GM12878 (cell line): ENCODE measurements at regions not wholly inside any gene's neighbourhood (a gene's known extent, or its start where the extent isn't known, plus 50 kb on each side); places are given as distances from the start of the nearest gene placed in this dataset.
A peak's percentile ranks its signal among the peaks of the same experiment; 100 is the strongest.

Source experiments
- BHLHE40 ChIP-seq, 2 experiments: fragments of 450-650 bp in 1 of 2; IDR thresholded peaks; 2 replicates each; pipeline ENCODE4 v1.6.1; 2011 to 2017; ENCODE audit warnings: low read depth in 2 of 2, borderline replicate concordance in 1 of 2, improper control_type of control experiment in 1 of 2, low read length in 1 of 2, mild to moderate bottlenecking in 1 of 2
- BRCA1 ChIP-seq: IDR thresholded peaks from 2 replicates; pipeline ENCODE4 v1.6.1; 2011; ENCODE audit warnings: low read depth, low read length, improper control_type of control experiment
- CBFB ChIP-seq: IDR thresholded peaks from 2 replicates; pipeline ENCODE4 v1.6.1; 2016; ENCODE audit warnings: antibody characterized with exemption, low read depth
- CEBPB ChIP-seq, 2 experiments: fragments of 150-350 bp in 1 of 2; IDR thresholded peaks; 2 replicates each; pipeline ENCODE4 v1.6.1; 2012 to 2014; ENCODE audit warnings: low read depth in 2 of 2, low read length in 2 of 2, borderline replicate concordance in 1 of 2, inconsistent platforms in 1 of 2
- CHD4 ChIP-seq: fragments of 200-600 bp; sonication (generic); IDR thresholded peaks from 2 replicates; pipeline ENCODE4 v1.6.1; 2016; ENCODE audit warnings: mild to moderate bottlenecking
- DPF2 ChIP-seq: fragments of 450-650 bp; IDR thresholded peaks from 2 replicates; pipeline ENCODE4 v1.6.1; 2017; ENCODE audit warnings: mild to moderate bottlenecking
- ELK1 ChIP-seq: IDR thresholded peaks from 2 replicates; pipeline ENCODE4 v1.6.1; 2012; ENCODE audit warnings: low read depth, low read length, improper control_type of control experiment
- ETV6 ChIP-seq, 2 experiments: fragments of 450-650 bp in 1 of 2; IDR thresholded peaks in 1 of 2; conservative IDR thresholded peaks in 1 of 2; 2 replicates each; pipeline ENCODE4 v1.6.1; 2014; ENCODE audit warnings: antibody characterized with exemption in 1 of 2, borderline replicate concordance in 1 of 2, low read depth in 1 of 2, mild to moderate bottlenecking in 1 of 2, moderate library complexity in 1 of 2
- FOS ChIP-seq: IDR thresholded peaks from 3 replicates; pipeline ENCODE4 v1.6.1; 2011; ENCODE audit warnings: borderline replicate concordance; ENCODE audit not compliant: insufficient read length; ENCODE audit errors: extremely low read depth
- FOXK2 ChIP-seq: fragments of 450-650 bp; IDR thresholded peaks from 2 replicates; pipeline ENCODE4 v1.6.1; 2017; ENCODE audit warnings: mild to moderate bottlenecking, moderate library complexity
- GABPA ChIP-seq: IDR thresholded peaks from 2 replicates; pipeline ENCODE4 v1.6.1; 2014; ENCODE audit warnings: antibody characterized with exemption, low read depth, mild to moderate bottlenecking, inconsistent platforms
- HDGF ChIP-seq: fragments of 450-650 bp; IDR thresholded peaks from 2 replicates; pipeline ENCODE4 v1.6.1; 2016; ENCODE audit warnings: antibody characterized with exemption
- IRF4 ChIP-seq: IDR thresholded peaks from 2 replicates; pipeline ENCODE4 v1.6.1; 2011; ENCODE audit warnings: low read depth, low read length
- MXI1 ChIP-seq: fragments of 150-350 bp; IDR thresholded peaks from 2 replicates; pipeline ENCODE4 v1.6.1; 2011; ENCODE audit warnings: low read depth, mild to moderate bottlenecking, inconsistent platforms, low read length, improper control_type of control experiment
- NKRF ChIP-seq: fragments of 450-650 bp; conservative IDR thresholded peaks from 2 replicates; pipeline ENCODE4 v1.6.1; 2017; ENCODE audit warnings: mild to moderate bottlenecking, moderate library complexity
- POU2F2 ChIP-seq: IDR thresholded peaks from 3 replicates; pipeline ENCODE4 v1.6.1; 2011; ENCODE audit warnings: low read depth, mild to moderate bottlenecking, low read length, borderline replicate concordance
- SMAD5 ChIP-seq: IDR thresholded peaks from 2 replicates; pipeline ENCODE4 v1.6.1; 2016; ENCODE audit warnings: antibody characterized with exemption, low read depth
- TCF7 ChIP-seq: IDR thresholded peaks from 2 replicates; pipeline ENCODE4 v1.6.1; 2014; ENCODE audit warnings: antibody characterized with exemption, borderline replicate concordance
- USF1 ChIP-seq: IDR thresholded peaks from 2 replicates; pipeline ENCODE4 v1.6.1; 2011; ENCODE audit warnings: borderline replicate concordance, low read depth, mild to moderate bottlenecking, moderate library complexity, mixed read lengths, low read length; ENCODE audit not compliant: insufficient read depth; ENCODE audit errors: extremely low read length
- ZZZ3 ChIP-seq: IDR thresholded peaks from 2 replicates; pipeline ENCODE4 v1.6.1; 2011; ENCODE audit warnings: low read depth; ENCODE audit not compliant: control insufficient read depth, insufficient read length
- TF ChIP-seq, protein P1 (sequence below): fragments of 450-650 bp; formaldehyde crosslinking; IDR thresholded peaks from 2 replicates; pipeline ENCODE4 v1.4.0; 2020; ENCODE audit warnings: mild to moderate bottlenecking, moderate library complexity
- TF ChIP-seq, protein P2 (sequence below): fragments of 450-650 bp; IDR thresholded peaks from 2 replicates; pipeline ENCODE4 v1.6.1; 2017; ENCODE audit warnings: borderline replicate concordance

DNA sequence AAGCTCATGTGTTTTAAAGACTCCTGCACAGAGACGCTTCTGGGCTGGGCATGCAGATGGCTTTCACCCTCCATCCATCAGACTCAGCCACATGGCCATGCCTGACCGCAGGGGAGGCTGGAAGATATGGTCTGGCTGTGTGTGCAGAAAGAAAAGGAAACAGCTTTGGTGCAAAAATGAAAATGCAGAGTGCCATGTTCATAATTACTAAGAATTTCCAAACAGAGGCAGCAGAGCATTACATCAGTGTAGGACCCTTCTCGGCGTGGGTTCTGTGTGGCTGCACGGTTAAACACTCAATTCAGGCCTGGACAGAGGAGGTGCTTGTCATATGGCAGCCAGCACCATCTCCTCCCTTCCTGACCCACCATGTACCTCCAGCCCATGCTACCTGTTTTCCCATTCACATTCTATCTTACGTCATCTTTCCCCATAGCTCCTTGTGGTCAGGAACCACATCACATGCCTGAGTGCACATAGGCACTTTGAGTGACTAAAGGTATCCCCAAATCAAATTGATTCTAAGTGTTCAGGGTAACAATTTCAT is 200.3 kb upstream of the ID2 start (continued):
- TF ChIP-seq, protein P1, sequence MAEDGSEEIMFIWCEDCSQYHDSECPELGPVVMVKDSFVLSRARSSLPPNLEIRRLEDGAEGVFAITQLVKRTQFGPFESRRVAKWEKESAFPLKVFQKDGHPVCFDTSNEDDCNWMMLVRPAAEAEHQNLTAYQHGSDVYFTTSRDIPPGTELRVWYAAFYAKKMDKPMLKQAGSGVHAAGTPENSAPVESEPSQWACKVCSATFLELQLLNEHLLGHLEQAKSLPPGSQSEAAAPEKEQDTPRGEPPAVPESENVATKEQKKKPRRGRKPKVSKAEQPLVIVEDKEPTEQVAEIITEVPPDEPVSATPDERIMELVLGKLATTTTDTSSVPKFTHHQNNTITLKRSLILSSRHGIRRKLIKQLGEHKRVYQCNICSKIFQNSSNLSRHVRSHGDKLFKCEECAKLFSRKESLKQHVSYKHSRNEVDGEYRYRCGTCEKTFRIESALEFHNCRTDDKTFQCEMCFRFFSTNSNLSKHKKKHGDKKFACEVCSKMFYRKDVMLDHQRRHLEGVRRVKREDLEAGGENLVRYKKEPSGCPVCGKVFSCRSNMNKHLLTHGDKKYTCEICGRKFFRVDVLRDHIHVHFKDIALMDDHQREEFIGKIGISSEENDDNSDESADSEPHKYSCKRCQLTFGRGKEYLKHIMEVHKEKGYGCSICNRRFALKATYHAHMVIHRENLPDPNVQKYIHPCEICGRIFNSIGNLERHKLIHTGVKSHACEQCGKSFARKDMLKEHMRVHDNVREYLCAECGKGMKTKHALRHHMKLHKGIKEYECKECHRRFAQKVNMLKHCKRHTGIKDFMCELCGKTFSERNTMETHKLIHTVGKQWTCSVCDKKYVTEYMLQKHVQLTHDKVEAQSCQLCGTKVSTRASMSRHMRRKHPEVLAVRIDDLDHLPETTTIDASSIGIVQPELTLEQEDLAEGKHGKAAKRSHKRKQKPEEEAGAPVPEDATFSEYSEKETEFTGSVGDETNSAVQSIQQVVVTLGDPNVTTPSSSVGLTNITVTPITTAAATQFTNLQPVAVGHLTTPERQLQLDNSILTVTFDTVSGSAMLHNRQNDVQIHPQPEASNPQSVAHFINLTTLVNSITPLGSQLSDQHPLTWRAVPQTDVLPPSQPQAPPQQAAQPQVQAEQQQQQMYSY (CRISPR knock-in tag) = no peak
- 0 out of 2 replicates have a peak, but pooled peaks have one; percentile 59 for TF ChIP-seq HDGF
- TF ChIP-seq CBFB = peak; percentile 87
- TF ChIP-seq NKRF = 0 out of 2 replicates have a peak, but pooled peaks have one; percentile 41
- no peak for TF ChIP-seq CEBPB (IDR thresholded peaks at IDR 0.05; ENCODE audit: borderline replicate concordance in 1 of 2, low read depth in 2 of 2, low read length in 2 of 2)
- no peak; the same call in 1 of the 2 replicates for TF ChIP-seq IRF4
- TF ChIP-seq ELK1 = no peak
- TF ChIP-seq MXI1 = 0 out of 2 replicates have a peak, but pooled peaks have one; percentile 19
- TF ChIP-seq, protein P2, sequence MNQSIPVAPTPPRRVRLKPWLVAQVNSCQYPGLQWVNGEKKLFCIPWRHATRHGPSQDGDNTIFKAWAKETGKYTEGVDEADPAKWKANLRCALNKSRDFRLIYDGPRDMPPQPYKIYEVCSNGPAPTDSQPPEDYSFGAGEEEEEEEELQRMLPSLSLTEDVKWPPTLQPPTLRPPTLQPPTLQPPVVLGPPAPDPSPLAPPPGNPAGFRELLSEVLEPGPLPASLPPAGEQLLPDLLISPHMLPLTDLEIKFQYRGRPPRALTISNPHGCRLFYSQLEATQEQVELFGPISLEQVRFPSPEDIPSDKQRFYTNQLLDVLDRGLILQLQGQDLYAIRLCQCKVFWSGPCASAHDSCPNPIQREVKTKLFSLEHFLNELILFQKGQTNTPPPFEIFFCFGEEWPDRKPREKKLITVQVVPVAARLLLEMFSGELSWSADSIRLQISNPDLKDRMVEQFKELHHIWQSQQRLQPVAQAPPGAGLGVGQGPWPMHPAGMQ = no peak
- no peak for TF ChIP-seq CHD4
- no peak for TF ChIP-seq GABPA
- no peak for TF ChIP-seq TCF7
- TF ChIP-seq USF1 = no peak
- no peak for TF ChIP-seq FOXK2
- TF ChIP-seq FOS = no peak
- TF ChIP-seq SMAD5 = no peak
- TF ChIP-seq POU2F2 = no peak
- peak; percentile 41 to 63; a peak in 2 of 4 replicates for TF ChIP-seq BHLHE40 (IDR thresholded peaks at IDR 0.05; ENCODE audit: borderline replicate concordance in 1 of 2, low read depth in 2 of 2, low read length in 1 of 2)
- TF ChIP-seq ETV6 (conservative IDR thresholded peaks at IDR 0.05 in 1 of 2, IDR thresholded peaks at IDR 0.05 in 1 of 2; ENCODE audit: borderline replicate concordance in 1 of 2, low read depth in 1 of 2) = no peak
- no peak for TF ChIP-seq ZZZ3
- TF ChIP-seq DPF2 = peak; percentile 78
- no peak for TF ChIP-seq BRCA1
